ENCODE measurements at regions not wholly inside any gene's neighbourhood (a gene's known extent, or its start where the extent isn't known, plus 50 kb on each side); places are given as distances from the start of the nearest gene placed in this dataset.
A peak's percentile ranks its signal among the peaks of the same experiment; 100 is the strongest.

- Histone ChIP-seq H3K4me1 (ENCODE audit: control insufficient read depth in 2 of 2, insufficient read depth in 2 of 2, low read length in 2 of 2) (no peaks in the 10 kb centered on the region), H3K36me3 (ENCODE audit: control insufficient read depth in 2 of 2, insufficient read depth in 2 of 2, low read length in 2 of 2) (no peaks in the 10 kb centered on the region), H3K27ac (ENCODE audit: low read depth in 2 of 2, low read length in 2 of 2) (no peak overlapping the region), H3K9me3 (ENCODE audit: control insufficient read depth in 2 of 2, low read length in 2 of 2) (no peaks in the 10 kb centered on the region), H3K27me3 (ENCODE audit: control insufficient read depth in 2 of 2, insufficient read depth in 2 of 2, low read length in 2 of 2) (no peaks in the 10 kb centered on the region), H3K4me3 (ENCODE audit: low read length in 2 of 2) (no peak overlapping the region), H3K9ac (ENCODE audit: low read depth in 1 of 2, low read length in 2 of 2) (no peak overlapping the region)
These were observed 101.7 kb upstream of the SPRY2 start for GRCh38 chr13:80442609-80443008.

DNA sequence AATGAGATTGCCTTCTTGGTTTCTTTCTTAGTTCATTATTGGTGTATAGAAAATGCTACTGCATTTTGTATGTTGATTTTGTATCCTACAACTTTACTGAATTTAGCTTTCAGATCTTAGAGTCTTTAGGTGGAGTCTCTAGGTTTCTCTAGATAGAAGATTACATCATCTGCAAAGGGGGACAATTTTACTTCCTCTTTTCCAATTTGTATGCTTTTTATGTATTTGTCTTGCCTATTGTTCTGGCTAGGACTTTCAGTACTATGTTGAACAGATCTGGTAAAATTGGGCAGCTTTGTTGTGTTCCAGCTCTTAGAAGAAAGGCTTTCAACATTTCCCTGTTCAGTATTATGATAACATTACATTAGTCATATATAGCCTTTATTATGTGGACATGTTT, 101.0 kb upstream of the SPRY2 start:
- no peaks in the 10 kb centered on the region for H3K4me1 ChIP-seq (ENCODE audit: control insufficient read depth in 2 of 2, insufficient read depth in 2 of 2, low read length in 2 of 2)
- H3K36me3 ChIP-seq (ENCODE audit: control insufficient read depth in 2 of 2, insufficient read depth in 2 of 2, low read length in 2 of 2), result no peaks in the 10 kb centered on the region
- no peak overlapping the region for H3K9ac ChIP-seq (ENCODE audit: low read depth in 1 of 2, low read length in 2 of 2)
- no peaks in the 10 kb centered on the region for H3K27me3 ChIP-seq (ENCODE audit: control insufficient read depth in 2 of 2, insufficient read depth in 2 of 2, low read length in 2 of 2)
- H3K4me3 ChIP-seq (ENCODE audit: low read length in 2 of 2), result no peak overlapping the region
- no peaks in the 10 kb centered on the region for H3K9me3 ChIP-seq (ENCODE audit: control insufficient read depth in 2 of 2, low read length in 2 of 2)
- H3K27ac ChIP-seq (ENCODE audit: low read depth in 2 of 2, low read length in 2 of 2), result no peak overlapping the region

GRCh38 chr13:80438521-80438920, 97.6 kb upstream of the SPRY2 start:
- no peak overlapping the region for H3K27ac ChIP-seq (ENCODE audit: low read depth in 2 of 2, low read length in 2 of 2)
- H3K27me3 ChIP-seq (ENCODE audit: control insufficient read depth in 2 of 2, insufficient read depth in 2 of 2, low read length in 2 of 2), result no peaks in the 10 kb centered on the region
- H3K4me1 ChIP-seq (ENCODE audit: control insufficient read depth in 2 of 2, insufficient read depth in 2 of 2, low read length in 2 of 2), result no peaks in the 10 kb centered on the region
- H3K9me3 ChIP-seq (ENCODE audit: control insufficient read depth in 2 of 2, low read length in 2 of 2), result no peaks in the 10 kb centered on the region
- H3K36me3 ChIP-seq (ENCODE audit: control insufficient read depth in 2 of 2, insufficient read depth in 2 of 2, low read length in 2 of 2), result no peaks in the 10 kb centered on the region
- no peak overlapping the region for H3K9ac ChIP-seq (ENCODE audit: low read depth in 1 of 2, low read length in 2 of 2)
- H3K4me3 ChIP-seq (ENCODE audit: low read length in 2 of 2), result no peak overlapping the region

DNA sequence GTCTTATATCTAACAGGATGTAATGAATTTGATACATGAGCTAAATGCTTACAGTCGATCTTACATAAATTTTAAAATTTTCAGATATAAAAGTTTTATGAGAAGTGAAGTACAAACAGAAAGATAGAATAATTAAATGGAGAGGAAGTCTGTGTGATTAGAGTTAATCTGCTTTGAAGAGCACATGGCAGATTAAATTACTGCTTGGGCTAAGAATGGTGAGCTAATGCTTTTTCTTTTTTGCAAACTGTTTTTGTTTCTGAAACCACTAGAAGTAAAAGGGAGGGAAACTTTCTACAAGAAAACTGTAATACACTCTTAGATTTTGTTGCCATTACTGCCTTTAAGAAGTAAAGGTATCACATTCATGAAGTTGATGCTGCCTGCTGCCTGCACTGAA, 96.3 kb upstream of the SPRY2 start:
- H3K36me3 ChIP-seq (ENCODE audit: control insufficient read depth in 2 of 2, insufficient read depth in 2 of 2, low read length in 2 of 2), result no peaks in the 10 kb centered on the region
- no peaks in the 10 kb centered on the region for H3K9me3 ChIP-seq (ENCODE audit: control insufficient read depth in 2 of 2, low read length in 2 of 2)
- no peaks in the 10 kb centered on the region for H3K4me1 ChIP-seq (ENCODE audit: control insufficient read depth in 2 of 2, insufficient read depth in 2 of 2, low read length in 2 of 2)
- no peak overlapping the region for H3K4me3 ChIP-seq (ENCODE audit: low read length in 2 of 2)
- H3K27me3 ChIP-seq (ENCODE audit: control insufficient read depth in 2 of 2, insufficient read depth in 2 of 2, low read length in 2 of 2), result no peaks in the 10 kb centered on the region
- peak overlapping the region; percentile 16 to 35 for H3K27ac ChIP-seq (ENCODE audit: low read depth in 2 of 2, low read length in 2 of 2)
- no peak overlapping the region for H3K9ac ChIP-seq (ENCODE audit: low read depth in 1 of 2, low read length in 2 of 2)

DNA sequence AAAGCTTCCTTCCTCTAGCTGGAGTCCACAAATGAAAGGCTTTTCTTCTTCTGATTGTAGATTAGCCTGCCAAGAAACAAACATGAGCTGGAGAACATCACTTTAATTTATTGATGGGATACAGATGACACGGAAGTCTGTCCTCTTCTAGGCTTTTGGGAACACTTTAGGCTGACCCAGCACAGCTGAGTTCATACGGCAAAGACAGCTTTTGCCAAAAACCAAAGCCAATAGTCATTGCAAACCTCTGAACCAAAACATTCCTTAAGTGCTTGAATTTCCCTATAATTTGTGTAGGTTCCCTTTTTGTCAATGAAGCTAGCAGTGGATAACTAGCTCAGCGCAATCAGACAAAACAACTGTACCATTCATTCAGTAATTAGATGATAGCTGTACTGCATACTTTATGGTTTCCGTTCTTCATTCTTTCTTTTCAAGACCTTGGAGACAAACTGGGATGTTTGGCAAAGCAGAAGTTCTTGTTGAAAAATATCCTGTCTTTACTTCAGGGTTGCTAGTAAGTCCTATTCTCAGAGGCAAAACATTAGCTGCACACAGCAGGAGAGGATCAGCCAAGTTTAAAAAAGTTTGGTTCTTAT, 95.7 kb upstream of the SPRY2 start:
- Histone ChIP-seq H3K9ac (ENCODE audit: low read depth in 1 of 2, low read length in 2 of 2) (no peak overlapping the region), H3K4me1 (ENCODE audit: control insufficient read depth in 2 of 2, insufficient read depth in 2 of 2, low read length in 2 of 2) (no peaks in the 10 kb centered on the region), H3K4me3 (ENCODE audit: low read length in 2 of 2) (no peak overlapping the region), H3K27ac (ENCODE audit: low read depth in 2 of 2, low read length in 2 of 2) (peak overlapping the region in 1 of 2 donors; percentile 33), H3K9me3 (ENCODE audit: control insufficient read depth in 2 of 2, low read length in 2 of 2) (no peaks in the 10 kb centered on the region), H3K27me3 (ENCODE audit: control insufficient read depth in 2 of 2, insufficient read depth in 2 of 2, low read length in 2 of 2) (no peaks in the 10 kb centered on the region), H3K36me3 (ENCODE audit: control insufficient read depth in 2 of 2, insufficient read depth in 2 of 2, low read length in 2 of 2) (no peaks in the 10 kb centered on the region)

- no peak overlapping the region for H3K27ac ChIP-seq (ENCODE audit: low read depth in 2 of 2, low read length in 2 of 2)
- no peaks in the 10 kb centered on the region for H3K4me1 ChIP-seq (ENCODE audit: control insufficient read depth in 2 of 2, insufficient read depth in 2 of 2, low read length in 2 of 2)
- H3K4me3 ChIP-seq (ENCODE audit: low read length in 2 of 2), result no peak overlapping the region
- H3K9me3 ChIP-seq (ENCODE audit: control insufficient read depth in 2 of 2, low read length in 2 of 2), result no peaks in the 10 kb centered on the region
- H3K9ac ChIP-seq (ENCODE audit: low read depth in 1 of 2, low read length in 2 of 2), result no peak overlapping the region
- H3K36me3 ChIP-seq (ENCODE audit: control insufficient read depth in 2 of 2, insufficient read depth in 2 of 2, low read length in 2 of 2), result no peaks in the 10 kb centered on the region
- H3K27me3 ChIP-seq (ENCODE audit: control insufficient read depth in 2 of 2, insufficient read depth in 2 of 2, low read length in 2 of 2), result no peaks in the 10 kb centered on the region
These were observed 89.6 kb upstream of the SPRY2 start for GRCh38 chr13:80430561-80430960.

GRCh38 chr13:80428349-80429096, 87.6 kb upstream of the SPRY2 start:
- Histone ChIP-seq H3K27ac (ENCODE audit: low read depth in 2 of 2, low read length in 2 of 2) (no peak overlapping the region), H3K36me3 (ENCODE audit: control insufficient read depth in 2 of 2, insufficient read depth in 2 of 2, low read length in 2 of 2) (no peaks in the 10 kb centered on the region)

GRCh38 chr13:80419416-80419815, 78.5 kb upstream of the SPRY2 start:
- Histone ChIP-seq H3K36me3 (ENCODE audit: control insufficient read depth in 2 of 2, insufficient read depth in 2 of 2, low read length in 2 of 2) (no peaks in the 10 kb centered on the region), H3K4me3 (ENCODE audit: low read length in 2 of 2) (no peak overlapping the region), H3K9me3 (ENCODE audit: control insufficient read depth in 2 of 2, low read length in 2 of 2) (peaks cover 0 to 4% of the 10 kb centered on the region in 2 donors), H3K4me1 (ENCODE audit: control insufficient read depth in 2 of 2, insufficient read depth in 2 of 2, low read length in 2 of 2) (no peaks in the 10 kb centered on the region), H3K9ac (ENCODE audit: low read depth in 1 of 2, low read length in 2 of 2) (no peak overlapping the region), H3K27me3 (ENCODE audit: control insufficient read depth in 2 of 2, insufficient read depth in 2 of 2, low read length in 2 of 2) (no peaks in the 10 kb centered on the region), H3K27ac (ENCODE audit: low read depth in 2 of 2, low read length in 2 of 2) (no peak overlapping the region)

More at GRCh38 chr13:80428349-80429096, 87.6 kb upstream of the SPRY2 start:
- Histone ChIP-seq H3K9ac (ENCODE audit: low read depth in 1 of 2, low read length in 2 of 2) (no peak overlapping the region), H3K9me3 (ENCODE audit: control insufficient read depth in 2 of 2, low read length in 2 of 2) (peaks cover 0 to 4% of the 10 kb centered on the region in 2 donors), H3K27me3 (ENCODE audit: control insufficient read depth in 2 of 2, insufficient read depth in 2 of 2, low read length in 2 of 2) (no peaks in the 10 kb centered on the region), H3K4me3 (ENCODE audit: low read length in 2 of 2) (no peak overlapping the region), H3K4me1 (ENCODE audit: control insufficient read depth in 2 of 2, insufficient read depth in 2 of 2, low read length in 2 of 2) (no peaks in the 10 kb centered on the region)

GRCh38 chr13:80413611-80414010, 72.7 kb upstream of the SPRY2 start:
- Histone ChIP-seq H3K27ac (ENCODE audit: low read depth in 2 of 2, low read length in 2 of 2) (no peak overlapping the region), H3K27me3 (ENCODE audit: control insufficient read depth in 2 of 2, insufficient read depth in 2 of 2, low read length in 2 of 2) (no peaks in the 10 kb centered on the region), H3K36me3 (ENCODE audit: control insufficient read depth in 2 of 2, insufficient read depth in 2 of 2, low read length in 2 of 2) (no peaks in the 10 kb centered on the region), H3K9me3 (ENCODE audit: control insufficient read depth in 2 of 2, low read length in 2 of 2) (no peaks in the 10 kb centered on the region), H3K4me3 (ENCODE audit: low read length in 2 of 2) (no peak overlapping the region), H3K4me1 (ENCODE audit: control insufficient read depth in 2 of 2, insufficient read depth in 2 of 2, low read length in 2 of 2) (no peaks in the 10 kb centered on the region), H3K9ac (ENCODE audit: low read depth in 1 of 2, low read length in 2 of 2) (no peak overlapping the region)

DNA sequence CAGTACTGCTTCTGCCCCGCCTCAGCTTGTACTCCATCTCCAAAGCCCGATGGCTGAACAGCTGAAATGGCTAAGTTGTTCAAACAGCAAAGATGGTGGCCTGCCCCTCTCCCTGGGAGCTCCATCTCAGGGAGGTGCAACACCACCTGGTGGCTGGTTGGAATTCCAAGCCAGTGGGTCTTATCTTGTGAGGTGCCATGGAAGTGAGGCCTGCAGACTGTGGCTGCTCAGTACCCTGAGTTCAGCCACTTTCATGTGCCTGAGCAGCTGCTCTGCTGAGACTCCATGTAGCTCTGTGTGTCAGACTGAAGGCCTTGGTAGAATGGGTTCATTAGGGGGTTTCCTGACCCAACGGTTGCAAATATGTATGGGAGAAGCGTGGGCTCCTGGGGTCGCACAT, 67.3 kb upstream of the SPRY2 start:
- Histone ChIP-seq H3K9me3 (ENCODE audit: control insufficient read depth in 2 of 2, low read length in 2 of 2) (no peaks in the 10 kb centered on the region), H3K27ac (ENCODE audit: low read depth in 2 of 2, low read length in 2 of 2) (no peak overlapping the region), H3K27me3 (ENCODE audit: control insufficient read depth in 2 of 2, insufficient read depth in 2 of 2, low read length in 2 of 2) (no peaks in the 10 kb centered on the region), H3K4me3 (ENCODE audit: low read length in 2 of 2) (no peak overlapping the region), H3K9ac (ENCODE audit: low read depth in 1 of 2, low read length in 2 of 2) (no peak overlapping the region), H3K4me1 (ENCODE audit: control insufficient read depth in 2 of 2, insufficient read depth in 2 of 2, low read length in 2 of 2) (no peaks in the 10 kb centered on the region), H3K36me3 (ENCODE audit: control insufficient read depth in 2 of 2, insufficient read depth in 2 of 2, low read length in 2 of 2) (no peaks in the 10 kb centered on the region)

All from mucosa of rectum (tissue), 2 donors.